ENCODE measurements at regions not wholly inside any gene's neighbourhood (a gene's known extent, or its start where the extent isn't known, plus 50 kb on each side); places are given as distances from the start of the nearest gene placed in this dataset.

- TF ChIP-seq CTCF (IDR thresholded peaks at IDR 0.05; ENCODE audit: unreplicated experiment) = no peak
- no peak for DNase-seq (ENCODE audit: low spot score, unreplicated experiment)
- peaks cover 11% of the 10 kb centered on the region for H3K27me3 Mint-ChIP-seq
- no peaks in the 10 kb centered on the region for H3K36me3 Mint-ChIP-seq (ENCODE audit: insufficient read depth)
- no peak overlapping the region for H3K27ac Mint-ChIP-seq
- no peak overlapping the region for H3K4me3 Mint-ChIP-seq (ENCODE audit: low read depth)
- H3K4me1 Mint-ChIP-seq (ENCODE audit: low read depth) = peaks cover 14% of the 10 kb centered on the region
- no peaks in the 10 kb centered on the region for H3K9me3 Mint-ChIP-seq (ENCODE audit: low read depth)
These were observed 210.8 kb upstream of the GYPA start for GRCh38 chr4:144351306-144351705.

GRCh38 chr4:144353292-144353691 is 212.8 kb upstream of the GYPA start:
- no peaks in the 10 kb centered on the region for H3K9me3 Mint-ChIP-seq (ENCODE audit: low read depth)
- no peak for TF ChIP-seq CTCF (IDR thresholded peaks at IDR 0.05; ENCODE audit: unreplicated experiment)
- H3K4me1 Mint-ChIP-seq (ENCODE audit: low read depth) = peaks cover 22% of the 10 kb centered on the region
- no peaks in the 10 kb centered on the region for H3K36me3 Mint-ChIP-seq (ENCODE audit: insufficient read depth)
- no peak overlapping the region for H3K4me3 Mint-ChIP-seq (ENCODE audit: low read depth)
- H3K27ac Mint-ChIP-seq = no peak overlapping the region
- no peak for DNase-seq (ENCODE audit: low spot score, unreplicated experiment)
- H3K27me3 Mint-ChIP-seq = peaks cover 14% of the 10 kb centered on the region

- Mint-ChIP-seq H3K9me3 (ENCODE audit: low read depth) (no peaks in the 10 kb centered on the region), H3K4me3 (ENCODE audit: low read depth) (no peak overlapping the region), H3K36me3 (ENCODE audit: insufficient read depth) (no peaks in the 10 kb centered on the region), H3K4me1 (ENCODE audit: low read depth) (peaks cover 22% of the 10 kb centered on the region), H3K27me3 (peaks cover 16% of the 10 kb centered on the region), H3K27ac (peak overlapping the region; percentile 22)
- DNase-seq (ENCODE audit: low spot score, unreplicated experiment) = no peak
- TF ChIP-seq CTCF (IDR thresholded peaks at IDR 0.05; ENCODE audit: unreplicated experiment) = peak; percentile 39
These were observed 215.6 kb upstream of the GYPA start for GRCh38 chr4:144355811-144356757.

GRCh38 chr4:144356941-144357381 is 216.4 kb upstream of the GYPA start:
- H3K27ac Mint-ChIP-seq = peak overlapping the region; percentile 56
- H3K27me3 Mint-ChIP-seq = peaks cover 19% of the 10 kb centered on the region
- H3K4me3 Mint-ChIP-seq (ENCODE audit: low read depth) = peak overlapping the region; percentile 45

GRCh38 chr4:144357975-144358374 is 217.5 kb upstream of the GYPA start:
- TF ChIP-seq CTCF (IDR thresholded peaks at IDR 0.05; ENCODE audit: unreplicated experiment) = no peak
- H3K36me3 Mint-ChIP-seq (ENCODE audit: insufficient read depth) = no peaks in the 10 kb centered on the region
- DNase-seq (ENCODE audit: low spot score, unreplicated experiment) = no peak
- H3K27me3 Mint-ChIP-seq = peaks cover 19% of the 10 kb centered on the region
- no peak overlapping the region for H3K4me3 Mint-ChIP-seq (ENCODE audit: low read depth)
- no peak overlapping the region for H3K27ac Mint-ChIP-seq
- H3K4me1 Mint-ChIP-seq (ENCODE audit: low read depth) = peaks cover 18% of the 10 kb centered on the region
- H3K9me3 Mint-ChIP-seq (ENCODE audit: low read depth) = no peaks in the 10 kb centered on the region

More at GRCh38 chr4:144356941-144357381, 216.4 kb upstream of the GYPA start:
- no peak for TF ChIP-seq CTCF (IDR thresholded peaks at IDR 0.05; ENCODE audit: unreplicated experiment)
- no peak for DNase-seq (ENCODE audit: low spot score, unreplicated experiment)
- Mint-ChIP-seq H3K4me1 (ENCODE audit: low read depth) (peaks cover 22% of the 10 kb centered on the region), H3K36me3 (ENCODE audit: insufficient read depth) (no peaks in the 10 kb centered on the region), H3K9me3 (ENCODE audit: low read depth) (no peaks in the 10 kb centered on the region)

All from progenitor cell of endocrine pancreas (in vitro differentiated cells).